ENCODE measurements at regions not wholly inside any gene's neighbourhood (a gene's known extent, or its start where the extent isn't known, plus 50 kb on each side); places are given as distances from the start of the nearest gene placed in this dataset.
"Not testable (repeated sequence)": the region's sequence is repeated elsewhere in the genome, so short reads cannot be mapped to it uniquely, and the experiment has no call there.

- DNase-seq = not testable (repeated sequence)
Observed at GRCh38 chr9:6103911-6104310, 88.5 kb upstream of the RANBP6 start.

- DNase-seq = not testable (repeated sequence)
Observed at GRCh38 chr9:6102336-6102987, 87.0 kb upstream of the RANBP6 start.

GRCh38 chr9:6101725-6102124, 86.3 kb upstream of the RANBP6 start:
- not testable (repeated sequence) for DNase-seq

GRCh38 chr9:6099346-6099745, 83.9 kb upstream of the RANBP6 start:
- DNase-seq = not testable (repeated sequence)

GRCh38 chr9:6098431-6098830, 83.0 kb upstream of the RANBP6 start:
- DNase-seq = peak; percentile 5

- peak; percentile 92 for DNase-seq
Observed at GRCh38 chr9:6096821-6097220, 81.4 kb upstream of the RANBP6 start.

GRCh38 chr9:6090277-6091210, 75.1 kb upstream of the RANBP6 start:
- DNase-seq = peak; percentile 12

- DNase-seq = no peak
Observed at GRCh38 chr9:6089300-6089699, 73.9 kb upstream of the RANBP6 start.

GRCh38 chr9:6086006-6086655, 70.7 kb upstream of the RANBP6 start:
- DNase-seq = peak; percentile 6

- DNase-seq = peak; percentile 72
Observed at GRCh38 chr9:6080154-6080716, 64.8 kb upstream of the RANBP6 start.

- no peak for DNase-seq
Observed at GRCh38 chr9:6079386-6079785, 64.0 kb upstream of the RANBP6 start.

GRCh38 chr9:6078382-6079105, 63.1 kb upstream of the RANBP6 start:
- peak; percentile 6 for DNase-seq

- no peak for DNase-seq
Observed at GRCh38 chr9:6076851-6077250, 61.4 kb upstream of the RANBP6 start.

GRCh38 chr9:6073731-6074130, 58.3 kb upstream of the RANBP6 start:
- DNase-seq = no peak

GRCh38 chr9:6072865-6073264, 57.4 kb upstream of the RANBP6 start:
- DNase-seq = no peak

- DNase-seq = no peak
Observed at GRCh38 chr9:6072453-6072852, 57.0 kb upstream of the RANBP6 start.

- DNase-seq = no peak
Observed at GRCh38 chr9:6068983-6069382, 53.6 kb upstream of the RANBP6 start.

- DNase-seq = no peak
Observed at GRCh38 chr9:6067426-6067825, 52.0 kb upstream of the RANBP6 start.

Measured in kidney glomerular epithelial cell (primary cell).